K562 (cell line): ENCODE measurements at regions not wholly inside any gene's neighbourhood (a gene's known extent, or its start where the extent isn't known, plus 50 kb on each side); places are given as distances from the start of the nearest gene placed in this dataset.

Experiments used
- CBX5 ChIP-seq: IDR thresholded peaks from 2 replicates; pipeline ENCODE4 v1.6.1; 2014; ENCODE audit warnings: low read depth, borderline replicate concordance
- E2F4 ChIP-seq: sonication (generic); formaldehyde crosslinking; IDR thresholded peaks from 2 replicates; pipeline ENCODE4 v1.8.0; 2022; ENCODE audit warnings: mild to moderate bottlenecking, low read depth, missing genetic modification reagents
- EHMT2 ChIP-seq: fragments of 450-650 bp; IDR thresholded peaks from 2 replicates; pipeline ENCODE4 v1.6.1; 2018; ENCODE audit warnings: antibody characterized with exemption
- GATA2 ChIP-seq: sonication (generic); formaldehyde crosslinking; IDR thresholded peaks from 2 replicates; pipeline ENCODE4 v1.4.0; 2020; ENCODE audit warnings: mild to moderate bottlenecking, missing genetic modification reagents
- HLTF ChIP-seq: fragments of 450-650 bp; IDR thresholded peaks from 2 replicates; pipeline ENCODE4 v1.6.1; 2016
- NCOA6 ChIP-seq: fragments of 450-650 bp; IDR thresholded peaks from 2 replicates; pipeline ENCODE4 v1.6.1; 2017; ENCODE audit warnings: mild to moderate bottlenecking
- NFE2L1 ChIP-seq: fragments of 450-650 bp; IDR thresholded peaks from 2 replicates; pipeline ENCODE4 v1.6.1; 2016; ENCODE audit warnings: missing genetic modification characterization, low read depth, mild to moderate bottlenecking, missing compliant biosample characterization, moderate library complexity, borderline replicate concordance
- NFXL1 ChIP-seq: fragments of 450-650 bp; formaldehyde crosslinking; IDR thresholded peaks from 2 replicates; pipeline ENCODE4 v1.4.0; 2021; ENCODE audit warnings: mild to moderate bottlenecking
- PHF8 ChIP-seq: fragments of 200-600 bp; sonication (generic); IDR thresholded peaks from 2 replicates; pipeline ENCODE4 v1.6.1; 2012; ENCODE audit warnings: mixed run types, mild to moderate bottlenecking, inconsistent platforms, low read length, moderate library complexity, borderline replicate concordance
- RBM14 ChIP-seq: fragments of 200-400 bp; formaldehyde crosslinking; IDR thresholded peaks from 2 replicates; pipeline ENCODE4 v1.6.1; 2018; ENCODE audit warnings: low read depth, mild to moderate bottlenecking, low read length, moderate library complexity, borderline replicate concordance; ENCODE audit not compliant: insufficient read depth
- SLC30A9 ChIP-seq: fragments of 250-450 bp; sonication (Bioruptor Pico); IDR thresholded peaks from 2 replicates; pipeline ENCODE4 v1.8.0; 2022; ENCODE audit warnings: mild to moderate bottlenecking, moderate library complexity
- TBL1XR1 ChIP-seq, 2 experiments: IDR thresholded peaks; 2 replicates each; pipeline ENCODE4 v1.6.1; 2012; ENCODE audit warnings: improper control_type of control experiment in 2 of 2, low read length in 2 of 2, mild to moderate bottlenecking in 1 of 2
- THRA ChIP-seq: fragments of 450-650 bp; IDR thresholded peaks from 2 replicates; pipeline ENCODE4 v1.6.1; 2017; ENCODE audit warnings: mild to moderate bottlenecking, moderate library complexity
- YBX1 ChIP-seq: fragments of 450-650 bp; IDR thresholded peaks from 2 replicates; pipeline ENCODE4 v1.7.1; 2016; ENCODE audit warnings: mild to moderate bottlenecking
- ZKSCAN8 ChIP-seq: fragments of 200-800 bp; sonication (Bioruptor generic); IDR thresholded peaks from 2 replicates; pipeline ENCODE4 v1.6.1; 2016; ENCODE audit warnings: missing genetic modification characterization, missing compliant biosample characterization
- ZMIZ1 ChIP-seq, 2 experiments: fragments of 150-350 bp in 1 of 2; IDR thresholded peaks; 2 replicates each; pipeline ENCODE4 v1.6.1; 2012 to 2016; ENCODE audit warnings: low read depth in 2 of 2, low read length in 2 of 2, mild to moderate bottlenecking in 1 of 2, moderate library complexity in 1 of 2
- ZNF224 ChIP-seq: sonication (generic); formaldehyde crosslinking; IDR thresholded peaks from 2 replicates; pipeline ENCODE4 v1.8.0; 2022; ENCODE audit warnings: mild to moderate bottlenecking, missing genetic modification reagents
- ZNF584 ChIP-seq: fragments of 200-800 bp; sonication (Bioruptor generic); IDR thresholded peaks from 2 replicates; pipeline ENCODE4 v1.6.1; 2016; ENCODE audit warnings: low read depth, mild to moderate bottlenecking, missing genetic modification characterization, missing compliant biosample characterization
- TF ChIP-seq, protein P1 (sequence below): fragments of 450-650 bp; IDR thresholded peaks from 2 replicates; pipeline ENCODE4 v1.6.1; 2016
- TF ChIP-seq, protein P2 (sequence below): sonication (generic); formaldehyde crosslinking; IDR thresholded peaks from 2 replicates; pipeline ENCODE4 v1.8.0; 2023; ENCODE audit warnings: mild to moderate bottlenecking, missing genetic modification reagents

- no peak for TF ChIP-seq RBM14
- no peak for TF ChIP-seq GATA2 (CRISPR knock-in tag)
- TF ChIP-seq ZNF584 (CRISPR knock-in tag): no peak
- TF ChIP-seq ZNF224: no peak
- TF ChIP-seq EHMT2: no peak
- TF ChIP-seq, protein P1, sequence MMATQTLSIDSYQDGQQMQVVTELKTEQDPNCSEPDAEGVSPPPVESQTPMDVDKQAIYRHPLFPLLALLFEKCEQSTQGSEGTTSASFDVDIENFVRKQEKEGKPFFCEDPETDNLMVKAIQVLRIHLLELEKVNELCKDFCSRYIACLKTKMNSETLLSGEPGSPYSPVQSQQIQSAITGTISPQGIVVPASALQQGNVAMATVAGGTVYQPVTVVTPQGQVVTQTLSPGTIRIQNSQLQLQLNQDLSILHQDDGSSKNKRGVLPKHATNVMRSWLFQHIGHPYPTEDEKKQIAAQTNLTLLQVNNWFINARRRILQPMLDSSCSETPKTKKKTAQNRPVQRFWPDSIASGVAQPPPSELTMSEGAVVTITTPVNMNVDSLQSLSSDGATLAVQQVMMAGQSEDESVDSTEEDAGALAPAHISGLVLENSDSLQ: peak; percentile 92
- TF ChIP-seq HLTF: no peak
- TF ChIP-seq NFE2L1: no peak
- peak; percentile 73; the same call in 1 of the 2 replicates for TF ChIP-seq PHF8
- no peak for TF ChIP-seq SLC30A9 (CRISPR knock-in tag)
- no peak for TF ChIP-seq YBX1
- TF ChIP-seq CBX5: no peak
- no peak for TF ChIP-seq NFXL1 (CRISPR knock-in tag)
- no peak for TF ChIP-seq THRA
- 0 out of 4 replicates have a peak, but pooled peaks of 1 of the 2 experiments have one; percentile 9 for TF ChIP-seq ZMIZ1 (IDR thresholded peaks at IDR 0.05; ENCODE audit: low read depth in 2 of 2, low read length in 2 of 2)
- TF ChIP-seq ZKSCAN8 (CRISPR knock-in tag): no peak
- TF ChIP-seq TBL1XR1 (IDR thresholded peaks at IDR 0.05; ENCODE audit: low read length in 2 of 2): no peak
- TF ChIP-seq, protein P2, sequence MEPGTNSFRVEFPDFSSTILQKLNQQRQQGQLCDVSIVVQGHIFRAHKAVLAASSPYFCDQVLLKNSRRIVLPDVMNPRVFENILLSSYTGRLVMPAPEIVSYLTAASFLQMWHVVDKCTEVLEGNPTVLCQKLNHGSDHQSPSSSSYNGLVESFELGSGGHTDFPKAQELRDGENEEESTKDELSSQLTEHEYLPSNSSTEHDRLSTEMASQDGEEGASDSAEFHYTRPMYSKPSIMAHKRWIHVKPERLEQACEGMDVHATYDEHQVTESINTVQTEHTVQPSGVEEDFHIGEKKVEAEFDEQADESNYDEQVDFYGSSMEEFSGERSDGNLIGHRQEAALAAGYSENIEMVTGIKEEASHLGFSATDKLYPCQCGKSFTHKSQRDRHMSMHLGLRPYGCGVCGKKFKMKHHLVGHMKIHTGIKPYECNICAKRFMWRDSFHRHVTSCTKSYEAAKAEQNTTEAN (CRISPR knock-in tag): no peak
- no peak for TF ChIP-seq NCOA6
- TF ChIP-seq E2F4 (CRISPR knock-in tag): no peak
Measured at GRCh38 chr10:78302989-78303854, 269.6 kb downstream of the RPS24 start (continued).
